Ovary (tissue), 7 donors: ENCODE measurements at regions not wholly inside any gene's neighbourhood (a gene's known extent, or its start where the extent isn't known, plus 50 kb on each side); places are given as distances from the start of the nearest gene placed in this dataset.

ENCODE experiments used
- DNase-seq, 5 donors: peaks; one replicate each; pipeline ENCODE4 v3.0.0-alpha.2; 2019 to 2020
- H3K27ac ChIP-seq, 2 donors: fragments of 200-600 bp; one replicate each; pipeline versions ENCODE4 v1.5.1 to v1.8.0; 2019 to 2022
- H3K27me3 ChIP-seq: fragments of 200-600 bp; one replicate; pipeline ENCODE4 v1.8.0; 2022
- H3K36me3 ChIP-seq: fragments of 200-600 bp; sonication (generic); one replicate; pipeline ENCODE4 v1.5.1; 2019
- H3K4me1 ChIP-seq: one replicate; pipeline ENCODE4 v1.8.1; 2013; ENCODE audit warnings: mild to moderate bottlenecking, moderate library complexity; ENCODE audit not compliant: insufficient read depth
- H3K4me3 ChIP-seq: fragments of 200-600 bp; sonication (generic); one replicate; pipeline ENCODE4 v1.5.1; 2017
- H3K9me3 ChIP-seq, 2 donors: fragments of 200-600 bp in 1 of 2; sonication (generic) in 1 of 2; one replicate each; pipeline versions ENCODE4 v1.5.1 to v1.8.1; 2013 to 2019; ENCODE audit warnings: mild to moderate bottlenecking in 1 of 2, moderate library complexity in 1 of 2
- EP300 ChIP-seq: sonication (generic); formaldehyde crosslinking; IDR thresholded peaks from one replicate; pipeline ENCODE4 v1.6.1; 2017; ENCODE audit warnings: antibody characterized with exemption
- POLR2A ChIP-seq: fragments of 450-650 bp; IDR thresholded peaks from one replicate; pipeline ENCODE4 v1.6.1; 2017; ENCODE audit warnings: antibody characterized with exemption, mild to moderate bottlenecking, moderate library complexity
- WGBS, 3 donors: extraction: QIAGEN DNeasy Blood & Tissue Kit in 1 of 3; methylation state at CpG; one replicate each; pipeline versions ENCODE4 v1.1.5 to v1.1.7; 2013 to 2017; 5-methylcytosine and 5-hydroxymethylcytosine counted together
- intact Hi-C, 4 donors: fragments of 100-400 bp; cut with DNase I; formaldehyde crosslinking; loops; one replicate each; pipeline versions ENCODE4 v1.11.0 to v1.15.1; 2022 to 2023
- TF ChIP-seq, protein P1 (sequence below), 3 donors: fragments of 450-650 bp in 2 of 3; fragments of 200-600 bp in 1 of 3; IDR thresholded peaks; one replicate each; pipeline versions ENCODE4 v1.5.1 to v1.8.0; 2016 to 2022; ENCODE audit warnings: antibody characterized with exemption in 3 of 3, mild to moderate bottlenecking in 1 of 3
- donor health status: DM: no; HTN: no; CAD: no; lungs with moderate emphysema.
- donor health status: DM: no; HTN: no; CAD: no.
- donor health status: Bipolar disorder and iron deficiency.
- donor health status: DM: no; HTN: no; CAD: no.
- donor health status: DM: yes; HTN: yes; CAD: no.

DNA sequence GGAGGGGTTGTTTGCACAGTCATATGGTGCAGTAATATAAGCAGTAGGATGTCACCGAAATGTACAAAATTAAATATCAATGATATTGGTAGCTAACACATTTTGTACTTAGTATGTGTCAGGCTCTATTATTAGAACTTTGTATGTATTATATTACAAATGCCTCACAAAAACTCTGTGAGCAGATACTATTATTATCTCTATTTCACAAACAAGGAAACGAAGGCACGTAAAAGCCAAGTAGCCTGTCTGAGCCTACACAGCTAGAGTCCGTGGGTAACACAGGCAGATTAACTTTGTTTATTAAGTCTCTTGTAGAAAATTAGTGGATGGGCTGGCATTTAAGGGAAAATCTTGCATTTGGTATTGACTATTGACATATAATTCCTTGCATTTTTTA, 284.3 kb upstream of the DAB2 start:
- Histone ChIP-seq H3K36me3 (no peaks in the 10 kb centered on the region), H3K4me1 (no peaks in the 10 kb centered on the region), H3K27ac (no peak overlapping the region), H3K4me3 (no peak overlapping the region), H3K27me3 (no peaks in the 10 kb centered on the region), H3K9me3 (no peaks in the 10 kb centered on the region)
- DNase-seq = no peak
- TF ChIP-seq EP300 = no peak
- TF ChIP-seq, protein P1, sequence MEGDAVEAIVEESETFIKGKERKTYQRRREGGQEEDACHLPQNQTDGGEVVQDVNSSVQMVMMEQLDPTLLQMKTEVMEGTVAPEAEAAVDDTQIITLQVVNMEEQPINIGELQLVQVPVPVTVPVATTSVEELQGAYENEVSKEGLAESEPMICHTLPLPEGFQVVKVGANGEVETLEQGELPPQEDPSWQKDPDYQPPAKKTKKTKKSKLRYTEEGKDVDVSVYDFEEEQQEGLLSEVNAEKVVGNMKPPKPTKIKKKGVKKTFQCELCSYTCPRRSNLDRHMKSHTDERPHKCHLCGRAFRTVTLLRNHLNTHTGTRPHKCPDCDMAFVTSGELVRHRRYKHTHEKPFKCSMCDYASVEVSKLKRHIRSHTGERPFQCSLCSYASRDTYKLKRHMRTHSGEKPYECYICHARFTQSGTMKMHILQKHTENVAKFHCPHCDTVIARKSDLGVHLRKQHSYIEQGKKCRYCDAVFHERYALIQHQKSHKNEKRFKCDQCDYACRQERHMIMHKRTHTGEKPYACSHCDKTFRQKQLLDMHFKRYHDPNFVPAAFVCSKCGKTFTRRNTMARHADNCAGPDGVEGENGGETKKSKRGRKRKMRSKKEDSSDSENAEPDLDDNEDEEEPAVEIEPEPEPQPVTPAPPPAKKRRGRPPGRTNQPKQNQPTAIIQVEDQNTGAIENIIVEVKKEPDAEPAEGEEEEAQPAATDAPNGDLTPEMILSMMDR (IDR thresholded peaks at IDR 0.05) = no peak
- no peak for TF ChIP-seq POLR2A
- 47 to 74% (median 59%) methylated on average over 4 of the region's 4 CpGs for WGBS, 3 donors
- intact Hi-C loops = no loop called here

- intact Hi-C loops = no loop called here
- 52 to 69% (median 65%) methylated on average over 3 of the region's 3 CpGs for WGBS, 3 donors
- H3K4me3 ChIP-seq = no peak overlapping the region
Observed at GRCh38 chr5:39702928-39703327, 278.1 kb upstream of the DAB2 start.

DNA sequence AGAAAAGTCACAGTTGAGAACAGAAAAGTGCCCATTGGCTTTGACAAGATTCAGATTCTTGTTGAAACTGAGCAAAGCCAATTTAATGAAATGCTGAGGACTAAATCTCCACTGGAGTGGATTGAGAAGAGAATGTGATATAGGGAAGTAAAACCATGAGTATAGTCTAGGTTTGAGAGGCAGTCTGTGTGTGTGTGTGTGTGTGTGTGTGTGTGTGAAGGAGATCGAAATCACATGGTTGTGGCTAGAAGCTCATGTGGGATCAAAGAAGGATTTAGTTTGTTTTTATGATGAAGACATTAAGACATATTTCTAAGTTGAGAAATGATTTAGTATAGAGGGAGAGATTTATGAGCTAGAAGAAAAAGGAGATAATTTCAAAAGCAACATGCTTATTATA, 275.7 kb upstream of the DAB2 start:
- Histone ChIP-seq H3K9me3 (no peaks in the 10 kb centered on the region), H3K4me3 (no peak overlapping the region), H3K27ac (no peak overlapping the region), H3K27me3 (no peaks in the 10 kb centered on the region), H3K4me1 (no peaks in the 10 kb centered on the region), H3K36me3 (no peaks in the 10 kb centered on the region)
- no peak for DNase-seq
- WGBS, 3 donors = 69 to 84% (median 83%) methylated on average over 1 of the region's 1 CpG
- intact Hi-C loops = no loop called here
- no peak for TF ChIP-seq EP300
- no peak for TF ChIP-seq POLR2A
- TF ChIP-seq, protein P1 (IDR thresholded peaks at IDR 0.05) = no peak

More at GRCh38 chr5:39702928-39703327, 278.1 kb upstream of the DAB2 start:
- Histone ChIP-seq H3K4me1 (no peaks in the 10 kb centered on the region), H3K27ac (no peak overlapping the region), H3K36me3 (no peaks in the 10 kb centered on the region), H3K27me3 (no peaks in the 10 kb centered on the region), H3K9me3 (no peaks in the 10 kb centered on the region)
- DNase-seq = no peak
- TF ChIP-seq, protein P1 (IDR thresholded peaks at IDR 0.05) = no peak
- no peak for TF ChIP-seq EP300
- no peak for TF ChIP-seq POLR2A

- H3K27ac ChIP-seq = no peak overlapping the region
- H3K4me3 ChIP-seq = no peak overlapping the region
- TF ChIP-seq POLR2A (no peak), EP300 (no peak)
- TF ChIP-seq, protein P1 (IDR thresholded peaks at IDR 0.05) = no peak
- no peaks in the 10 kb centered on the region for H3K27me3 ChIP-seq
- WGBS, 3 donors = 57 to 71% (median 67%) methylated on average over 4 of the region's 4 CpGs
- H3K4me1 ChIP-seq = no peaks in the 10 kb centered on the region
- intact Hi-C loops = no loop called here
- H3K9me3 ChIP-seq = no peaks in the 10 kb centered on the region
- DNase-seq = no peak
- H3K36me3 ChIP-seq = no peaks in the 10 kb centered on the region
Observed at GRCh38 chr5:39698838-39699560, 274.2 kb upstream of the DAB2 start.
